Epithelial cell of proximal tubule (primary cell): ENCODE measurements at regions not wholly inside any gene's neighbourhood (a gene's known extent, or its start where the extent isn't known, plus 50 kb on each side); places are given as distances from the start of the nearest gene placed in this dataset.

ENCODE experiments used
- DNase-seq: peaks from one replicate; pipeline ENCODE4 v3.0.0-alpha.2; 2011; ENCODE audit warnings: low read depth
- H3K4me3 ChIP-seq: 2 replicates; pipeline ENCODE4 v1.5.1; 2011; ENCODE audit warnings: low read depth, mild to moderate bottlenecking, low read length
- TF ChIP-seq, protein P1 (sequence below): conservative IDR thresholded peaks from 2 replicates; pipeline ENCODE4 v1.5.1; 2012; ENCODE audit warnings: low read depth, mild to moderate bottlenecking, low read length

DNA sequence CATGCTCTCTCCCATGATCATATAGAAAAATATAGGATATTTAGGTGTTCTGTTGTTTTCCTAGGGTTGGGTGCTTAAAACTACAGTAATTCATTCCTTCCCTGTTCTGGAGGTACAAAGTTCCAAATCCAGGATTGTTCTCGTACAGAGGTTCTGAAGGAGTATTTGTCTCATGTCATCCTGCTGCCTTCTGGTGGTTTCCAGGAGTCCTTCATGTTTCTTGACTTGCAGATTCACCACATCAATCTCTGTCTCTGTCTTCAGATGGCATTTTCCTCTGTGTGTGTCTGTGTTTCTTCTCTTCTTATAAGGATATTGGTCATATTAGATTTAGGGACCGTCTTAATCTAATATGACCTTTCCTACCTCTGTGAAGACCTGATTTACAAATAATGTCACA lies 397.9 kb downstream of the NYAP2 start:
- no peak overlapping the region for H3K4me3 ChIP-seq
- DNase-seq = no peak
- TF ChIP-seq, protein P1, sequence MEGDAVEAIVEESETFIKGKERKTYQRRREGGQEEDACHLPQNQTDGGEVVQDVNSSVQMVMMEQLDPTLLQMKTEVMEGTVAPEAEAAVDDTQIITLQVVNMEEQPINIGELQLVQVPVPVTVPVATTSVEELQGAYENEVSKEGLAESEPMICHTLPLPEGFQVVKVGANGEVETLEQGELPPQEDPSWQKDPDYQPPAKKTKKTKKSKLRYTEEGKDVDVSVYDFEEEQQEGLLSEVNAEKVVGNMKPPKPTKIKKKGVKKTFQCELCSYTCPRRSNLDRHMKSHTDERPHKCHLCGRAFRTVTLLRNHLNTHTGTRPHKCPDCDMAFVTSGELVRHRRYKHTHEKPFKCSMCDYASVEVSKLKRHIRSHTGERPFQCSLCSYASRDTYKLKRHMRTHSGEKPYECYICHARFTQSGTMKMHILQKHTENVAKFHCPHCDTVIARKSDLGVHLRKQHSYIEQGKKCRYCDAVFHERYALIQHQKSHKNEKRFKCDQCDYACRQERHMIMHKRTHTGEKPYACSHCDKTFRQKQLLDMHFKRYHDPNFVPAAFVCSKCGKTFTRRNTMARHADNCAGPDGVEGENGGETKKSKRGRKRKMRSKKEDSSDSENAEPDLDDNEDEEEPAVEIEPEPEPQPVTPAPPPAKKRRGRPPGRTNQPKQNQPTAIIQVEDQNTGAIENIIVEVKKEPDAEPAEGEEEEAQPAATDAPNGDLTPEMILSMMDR = peak; percentile 19

DNA sequence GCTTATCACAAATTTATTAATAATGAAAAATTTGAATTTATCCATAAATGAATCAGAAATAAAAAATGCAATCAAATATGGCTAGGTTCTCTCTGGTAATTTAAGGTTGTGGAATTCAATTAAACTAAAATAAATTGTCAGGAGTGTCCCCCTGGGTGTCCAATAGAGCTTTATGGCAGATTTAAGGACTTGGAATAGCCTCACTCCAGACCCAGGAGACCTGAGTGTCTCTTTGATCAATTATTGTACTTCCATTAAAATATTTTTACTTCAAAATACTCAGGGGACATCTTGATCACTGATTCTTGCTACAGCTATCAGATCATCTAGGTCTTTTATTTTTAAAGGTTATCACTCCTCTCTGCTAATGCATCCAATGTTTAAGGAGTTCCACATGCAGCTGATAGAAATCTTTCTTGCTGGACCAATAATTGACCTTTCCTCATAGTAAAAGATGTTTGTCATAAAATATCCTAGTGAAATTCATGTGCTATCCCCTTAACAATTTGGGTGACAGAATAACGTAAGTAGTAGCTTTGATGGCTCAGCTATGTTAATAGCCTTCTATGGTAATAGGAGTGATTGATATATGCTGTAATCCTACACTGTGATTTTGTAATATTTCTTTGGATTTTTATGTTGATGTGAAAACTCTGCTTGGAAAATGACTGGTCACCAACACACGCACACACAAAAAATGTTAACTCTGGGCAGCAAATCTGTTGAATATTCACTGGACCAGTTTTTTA lies 395.3 kb downstream of the NYAP2 start:
- TF ChIP-seq, protein P1 = no peak
- H3K4me3 ChIP-seq = no peak overlapping the region
- no peak for DNase-seq

DNA sequence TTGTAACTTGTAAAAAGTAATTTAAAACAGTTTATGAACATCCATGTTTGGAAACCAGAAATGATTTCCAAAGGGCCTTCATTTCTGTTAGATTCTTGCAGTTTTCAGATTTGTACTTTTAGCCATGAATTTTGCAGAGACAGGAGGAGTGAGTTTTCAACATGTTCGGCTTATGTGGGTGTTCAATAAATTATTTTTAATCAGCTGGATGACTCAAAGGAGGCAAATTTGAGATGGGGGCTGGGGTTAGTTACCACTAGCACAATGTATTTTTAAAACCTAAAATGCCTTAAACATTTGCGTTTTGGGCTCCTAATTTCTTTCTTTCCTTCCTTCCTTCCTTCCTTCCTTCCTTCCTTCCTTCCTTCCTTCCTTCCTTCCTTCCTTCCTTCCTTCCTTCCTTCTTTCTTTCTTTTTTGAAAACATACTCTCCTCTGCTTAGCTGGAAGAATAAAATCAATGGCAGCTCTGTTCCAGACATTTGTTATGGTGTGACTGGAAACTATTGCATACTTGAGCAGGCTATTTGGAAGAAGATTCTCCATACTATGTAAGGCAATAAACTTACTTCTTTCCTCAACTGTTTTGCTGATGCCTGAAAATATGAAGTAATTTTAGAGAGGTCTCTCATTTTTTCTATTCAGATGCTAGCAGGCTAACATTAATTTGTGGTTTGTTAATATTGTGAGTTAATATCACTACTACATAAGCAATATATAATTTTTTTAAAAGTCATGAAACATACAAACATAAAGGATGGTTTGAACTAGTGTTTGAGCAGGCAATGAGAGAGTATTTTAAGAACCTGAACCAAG lies 394.4 kb downstream of the NYAP2 start:
- H3K4me3 ChIP-seq = no peak overlapping the region
- TF ChIP-seq, protein P1 = no peak

DNA sequence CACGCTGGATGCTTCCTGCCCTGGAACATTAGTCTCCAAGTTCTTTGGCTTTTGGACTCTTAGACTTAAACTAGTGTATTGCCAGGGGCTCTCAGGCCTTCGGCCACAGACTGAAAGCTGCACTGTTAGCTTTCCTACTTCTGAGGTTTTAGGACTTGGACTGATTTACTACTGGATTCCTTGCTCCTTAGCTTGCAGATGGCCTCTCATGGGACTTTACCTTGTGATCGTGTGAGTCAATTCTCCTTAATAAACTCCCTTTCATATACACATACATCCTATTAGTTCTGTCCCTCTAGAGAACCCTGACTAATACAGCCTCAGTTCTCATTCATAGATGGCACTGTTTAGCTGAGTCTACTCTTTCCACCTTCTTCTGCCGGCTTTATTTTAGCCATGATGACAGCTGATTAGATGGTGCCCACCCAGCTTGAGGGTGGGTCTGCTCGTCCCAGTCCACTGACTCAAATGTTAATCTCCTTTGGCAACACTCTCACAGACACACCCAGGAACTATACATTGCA lies 389.1 kb downstream of the NYAP2 start:
- no peak for DNase-seq
- H3K4me3 ChIP-seq = no peak overlapping the region
- TF ChIP-seq, protein P1 = no peak

More for the DNA sequence above, 394.4 kb downstream of the NYAP2 start:
- DNase-seq = no peak

DNA sequence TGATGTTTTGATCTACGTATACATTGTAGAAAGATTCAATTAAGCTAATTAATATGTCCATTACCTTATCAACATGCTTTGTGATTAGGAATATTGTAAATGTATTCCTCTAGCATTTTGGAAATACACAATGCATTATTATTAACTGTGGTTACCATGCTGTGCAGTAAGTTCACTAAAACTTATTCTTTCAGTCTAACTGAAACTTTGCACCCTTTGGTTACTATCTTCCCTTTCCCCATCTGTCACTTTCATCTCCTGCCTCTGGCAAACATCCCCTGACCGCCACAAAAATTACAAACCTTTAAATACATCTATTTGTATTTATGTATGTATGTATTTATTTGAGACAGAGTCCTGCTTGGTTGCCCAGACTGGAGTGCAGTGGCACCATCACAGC lies 388.0 kb downstream of the NYAP2 start:
- TF ChIP-seq, protein P1 = no peak
- DNase-seq = no peak
- H3K4me3 ChIP-seq = no peak overlapping the region

DNA sequence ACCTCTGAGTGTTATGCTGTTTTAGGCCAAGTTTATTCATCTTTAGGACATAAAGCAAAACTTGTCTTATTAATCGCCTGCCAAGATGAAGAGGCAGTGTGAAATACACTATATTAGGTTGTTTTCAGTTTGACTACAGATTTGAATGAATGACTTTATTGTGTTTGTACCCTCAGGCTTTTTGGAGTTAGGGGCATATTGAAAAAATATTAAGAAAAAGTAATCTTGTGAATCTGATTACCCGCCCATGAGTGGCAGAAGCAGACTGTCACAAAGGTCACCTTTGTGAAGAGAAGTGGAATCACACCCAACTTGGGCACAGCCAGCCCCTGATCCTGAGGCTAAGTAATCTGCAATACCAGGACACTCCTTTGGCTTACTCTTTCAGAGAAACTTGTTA lies 382.5 kb downstream of the NYAP2 start:
- no peak overlapping the region for H3K4me3 ChIP-seq
- DNase-seq = no peak
- TF ChIP-seq, protein P1 = no peak
